Middle frontal gyrus (tissue), 1 donor: ENCODE measurements at regions not wholly inside any gene's neighbourhood (a gene's known extent, or its start where the extent isn't known, plus 50 kb on each side); places are given as distances from the start of the nearest gene placed in this dataset.
"Not testable (repeated sequence)": the region's sequence is repeated elsewhere in the genome, so short reads cannot be mapped to it uniquely, and the experiment has no call there.

Source experiments
- DNase-seq: peaks from one replicate; pipeline ENCODE4 v3.0.0-alpha.2; 2015; ENCODE audit warnings: low spot score; ENCODE audit errors: extremely low spot score

DNA sequence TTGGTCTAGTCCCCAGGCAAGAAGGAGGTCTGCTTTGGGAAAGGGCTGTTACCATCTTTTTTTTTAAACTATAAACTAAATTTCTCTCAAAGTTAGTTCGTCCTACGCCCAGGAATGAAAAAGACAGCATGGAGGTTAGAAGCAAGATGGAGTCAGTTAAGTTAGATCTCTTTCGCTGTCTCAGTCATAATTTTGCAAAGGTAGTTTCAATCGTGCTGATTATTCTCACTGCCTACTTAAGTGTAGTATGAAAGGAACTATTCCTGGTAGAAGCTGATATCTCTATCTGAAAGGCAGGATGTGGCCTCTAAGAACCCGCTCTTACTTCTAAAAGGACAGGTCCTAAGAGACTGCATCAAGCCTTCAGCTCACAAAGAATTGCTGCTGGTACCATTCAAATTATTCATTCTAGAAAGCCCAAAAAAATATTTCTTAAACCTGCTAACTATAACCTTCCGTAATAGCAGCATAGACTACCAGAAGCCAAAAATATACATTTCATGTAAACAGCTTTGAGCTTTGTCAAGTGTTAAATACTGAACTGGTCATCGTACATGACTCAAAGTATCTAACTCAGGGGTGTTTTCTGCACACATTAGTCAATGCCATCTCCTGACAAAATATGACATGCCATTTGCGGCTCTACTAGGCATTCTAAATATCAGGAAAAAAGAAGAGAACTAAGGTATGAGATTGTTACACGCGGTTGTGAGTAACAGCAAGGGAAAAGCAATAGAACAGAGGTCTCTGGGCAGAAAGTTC, 96.0 kb upstream of the CCDC80 start:
- DNase-seq, result no peak

DNA sequence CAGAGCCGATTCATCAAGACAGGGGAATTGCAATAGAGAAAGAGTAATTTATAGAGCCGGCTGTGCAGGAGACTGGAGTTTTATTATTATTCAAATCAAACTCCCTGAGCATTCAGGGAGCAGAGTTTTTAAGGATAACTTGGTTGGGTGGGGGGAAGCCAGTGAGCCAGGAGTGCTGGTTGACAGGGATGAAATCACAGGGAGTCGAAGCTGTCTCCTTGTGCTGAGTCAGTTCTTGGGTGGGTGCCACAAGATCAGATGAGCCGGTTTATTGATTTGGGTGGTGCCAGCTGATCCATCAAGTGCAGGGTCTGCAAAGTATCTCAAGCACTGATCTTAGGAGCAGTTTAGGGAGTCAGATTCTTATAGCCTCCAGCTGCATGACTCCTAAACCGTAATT, 95.4 kb upstream of the CCDC80 start:
- no peak for DNase-seq

GRCh38 chr3:112735926-112736325, 95.0 kb upstream of the CCDC80 start:
- DNase-seq, result no peak

DNA sequence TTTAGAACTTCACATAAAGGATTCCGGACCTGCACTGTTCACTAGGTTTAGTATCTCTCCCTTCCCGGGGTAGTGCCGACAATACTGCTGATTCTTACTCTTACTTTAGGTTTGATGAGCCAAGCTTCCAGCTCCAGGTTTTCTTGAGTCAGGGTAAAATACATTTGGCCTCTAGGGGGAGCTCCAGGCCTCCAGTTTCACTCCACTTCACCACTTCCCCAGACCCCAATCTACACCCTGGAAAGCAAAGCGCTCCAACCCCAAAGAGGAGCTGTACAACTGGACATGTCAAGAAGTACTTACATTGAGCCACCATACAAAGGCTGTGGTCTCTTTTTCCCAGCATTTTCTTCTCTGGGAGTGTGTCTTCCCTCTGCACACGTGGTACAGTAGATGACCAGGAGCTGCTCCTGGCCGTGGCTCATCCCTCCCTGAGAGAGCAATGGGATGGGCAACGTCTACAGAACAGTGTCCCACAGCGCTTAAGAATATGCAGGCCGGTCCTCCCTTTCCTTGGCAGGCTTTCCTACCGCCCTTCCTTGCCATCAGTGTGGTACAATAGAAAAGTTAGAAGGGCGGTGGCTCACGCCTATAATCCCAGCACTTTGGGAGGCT, 93.9 kb upstream of the CCDC80 start:
- DNase-seq, result peak; percentile 17

GRCh38 chr3:112734171-112734570, 93.2 kb upstream of the CCDC80 start:
- no peak for DNase-seq

GRCh38 chr3:112730210-112730609, 89.3 kb upstream of the CCDC80 start:
- no peak for DNase-seq

GRCh38 chr3:112721231-112721630, 80.3 kb upstream of the CCDC80 start:
- no peak for DNase-seq

DNA sequence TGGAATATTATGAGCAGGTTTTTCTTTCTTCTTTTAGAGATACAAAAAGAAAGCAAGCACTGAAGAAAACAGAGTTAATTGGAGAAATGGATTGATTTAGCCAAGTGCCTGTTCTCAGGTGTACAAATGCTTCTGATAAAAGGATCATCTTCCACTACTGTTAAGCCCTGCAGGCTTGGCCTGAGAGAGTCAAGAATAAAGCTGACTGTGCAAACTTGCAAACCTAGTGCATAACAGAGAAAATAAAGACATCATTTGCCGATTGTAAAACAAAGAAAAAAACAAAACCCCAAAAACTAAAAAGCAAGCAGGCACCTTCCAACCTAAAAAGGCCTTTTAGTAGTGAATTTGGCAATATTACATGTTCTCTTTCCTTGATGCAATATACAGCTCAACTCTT, 78.0 kb upstream of the CCDC80 start:
- DNase-seq, result no peak

- no peak for DNase-seq
Measured at GRCh38 chr3:112718516-112718915, 77.6 kb upstream of the CCDC80 start.

DNA sequence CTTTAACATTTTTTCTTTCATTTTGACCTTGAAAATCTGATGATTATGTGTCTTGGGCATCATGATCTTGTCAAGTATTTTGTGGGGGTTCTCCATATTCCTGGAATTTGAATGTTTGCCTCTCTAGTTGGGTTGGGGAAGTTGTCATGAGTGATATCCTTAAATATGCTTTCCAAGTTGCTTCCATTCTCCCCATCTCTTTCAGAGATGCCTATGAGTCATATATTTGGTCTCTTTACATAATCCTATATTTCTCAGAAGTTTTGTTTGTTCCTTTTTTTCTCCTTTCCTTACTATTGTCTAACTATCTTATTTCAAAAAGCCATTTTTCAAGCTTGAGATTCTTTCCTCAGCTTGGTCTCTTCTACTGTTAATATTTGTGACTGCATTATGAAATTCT, 69.0 kb upstream of the CCDC80 start:
- no peak for DNase-seq

- DNase-seq, result no peak
Measured at GRCh38 chr3:112699436-112699978, 58.6 kb upstream of the CCDC80 start.

- not testable (repeated sequence) for DNase-seq
Measured at GRCh38 chr3:112698442-112698841, 57.5 kb upstream of the CCDC80 start.

DNA sequence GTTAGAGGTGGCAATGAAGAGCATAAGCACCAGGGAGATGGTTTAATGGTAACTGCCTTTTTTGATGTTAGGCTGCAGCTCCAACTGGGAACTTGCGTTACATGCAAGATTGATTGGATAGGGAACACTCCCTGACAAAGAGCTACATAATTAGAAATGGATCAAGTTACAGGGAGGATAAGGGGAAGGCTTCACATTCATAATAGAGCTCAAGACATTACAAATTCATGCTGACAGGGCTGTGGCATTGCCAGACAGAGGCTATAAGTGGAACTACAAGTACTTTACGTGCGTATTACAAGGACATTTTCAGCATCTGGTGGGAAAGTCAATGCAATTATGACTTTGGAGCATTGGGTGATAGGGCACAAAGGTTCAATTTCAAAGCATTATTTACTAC, 55.3 kb upstream of the CCDC80 start:
- DNase-seq, result not testable (repeated sequence)

DNA sequence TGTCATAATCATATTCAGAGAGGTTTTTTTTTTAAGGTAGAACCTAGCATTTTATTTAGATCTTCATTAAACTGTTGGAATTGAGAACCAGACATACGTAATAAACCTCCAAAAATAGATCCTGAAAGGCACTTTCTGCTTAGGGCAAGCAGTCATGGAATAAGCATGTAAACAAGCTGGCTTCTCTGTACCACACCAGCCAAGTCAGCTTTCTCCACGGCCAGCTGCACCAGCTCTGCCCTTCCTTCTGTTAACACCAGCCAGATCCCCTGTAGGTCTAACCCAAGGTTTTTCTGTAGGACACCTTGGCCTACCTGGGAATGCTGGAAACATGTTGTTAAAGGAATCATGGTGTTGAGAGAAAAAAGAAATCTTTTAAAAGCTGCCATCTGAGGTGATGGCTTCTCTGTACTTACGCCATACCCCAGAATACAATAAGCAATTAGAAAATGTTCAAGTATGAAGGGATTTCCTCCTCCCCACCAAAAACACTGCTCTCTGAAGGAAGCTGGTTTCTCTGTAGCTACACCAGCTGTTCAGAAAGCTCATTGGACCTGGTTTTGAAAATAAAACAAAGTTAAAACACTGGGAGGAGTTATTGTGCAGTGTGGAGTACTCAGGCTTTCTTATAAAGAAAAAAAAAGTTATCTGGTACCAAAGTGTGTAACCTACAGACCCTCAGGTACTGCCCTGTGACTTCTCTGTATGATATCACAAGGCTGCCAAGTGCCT, 54.6 kb upstream of the CCDC80 start:
- not testable (repeated sequence) for DNase-seq

DNA sequence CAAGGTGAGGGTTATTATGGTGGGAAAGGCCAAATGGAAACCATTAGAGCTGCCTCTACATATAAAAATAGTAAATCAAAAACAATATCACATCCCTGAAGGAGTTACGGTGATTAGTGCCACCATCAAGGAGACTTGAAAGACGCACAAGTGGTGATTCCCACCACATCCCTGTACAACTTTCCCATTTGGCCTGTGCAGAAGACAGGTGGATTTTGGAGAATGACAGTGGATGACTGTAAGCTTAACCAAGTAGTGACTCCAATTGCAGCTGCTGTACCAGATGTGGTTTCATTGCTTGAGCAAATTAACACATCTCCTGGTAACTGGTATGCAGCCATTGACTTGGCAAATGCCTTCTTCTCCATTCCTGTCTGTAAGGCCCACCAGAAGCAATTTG, 54.0 kb upstream of the CCDC80 start:
- not testable (repeated sequence) for DNase-seq

DNA sequence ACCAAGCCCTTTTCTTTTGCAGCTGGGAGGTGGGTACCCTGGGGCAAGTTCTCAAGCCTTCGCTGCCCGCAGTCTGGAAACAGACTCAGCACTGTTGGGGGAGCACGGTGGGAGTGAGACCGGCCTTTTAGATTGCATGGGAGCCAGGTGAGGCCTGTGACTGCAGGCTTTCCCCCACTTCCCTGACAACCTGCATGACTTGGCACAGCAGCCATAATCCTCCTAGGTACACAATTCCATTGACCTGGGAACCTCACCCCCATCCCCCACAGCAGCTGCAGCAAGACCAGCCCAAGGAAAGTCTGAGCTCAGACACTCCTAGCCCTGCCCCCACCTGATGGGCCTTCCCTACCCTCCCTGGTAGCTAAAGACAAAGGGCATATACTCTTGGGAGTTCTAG, 52.2 kb upstream of the CCDC80 start:
- DNase-seq, result no peak
